ENCODE measurements at regions not wholly inside any gene's neighbourhood (a gene's known extent, or its start where the extent isn't known, plus 50 kb on each side); places are given as distances from the start of the nearest gene placed in this dataset.

GRCh38 chr21:31409831-31410487, 65.9 kb upstream of the TIAM1 start:
- POLR2A ChIA-PET = no interaction called here
- intact Hi-C loops (cut with micrococcal nuclease) (no loop called here), in situ Hi-C loops (cut with MboI) (no loop called here)

DNA sequence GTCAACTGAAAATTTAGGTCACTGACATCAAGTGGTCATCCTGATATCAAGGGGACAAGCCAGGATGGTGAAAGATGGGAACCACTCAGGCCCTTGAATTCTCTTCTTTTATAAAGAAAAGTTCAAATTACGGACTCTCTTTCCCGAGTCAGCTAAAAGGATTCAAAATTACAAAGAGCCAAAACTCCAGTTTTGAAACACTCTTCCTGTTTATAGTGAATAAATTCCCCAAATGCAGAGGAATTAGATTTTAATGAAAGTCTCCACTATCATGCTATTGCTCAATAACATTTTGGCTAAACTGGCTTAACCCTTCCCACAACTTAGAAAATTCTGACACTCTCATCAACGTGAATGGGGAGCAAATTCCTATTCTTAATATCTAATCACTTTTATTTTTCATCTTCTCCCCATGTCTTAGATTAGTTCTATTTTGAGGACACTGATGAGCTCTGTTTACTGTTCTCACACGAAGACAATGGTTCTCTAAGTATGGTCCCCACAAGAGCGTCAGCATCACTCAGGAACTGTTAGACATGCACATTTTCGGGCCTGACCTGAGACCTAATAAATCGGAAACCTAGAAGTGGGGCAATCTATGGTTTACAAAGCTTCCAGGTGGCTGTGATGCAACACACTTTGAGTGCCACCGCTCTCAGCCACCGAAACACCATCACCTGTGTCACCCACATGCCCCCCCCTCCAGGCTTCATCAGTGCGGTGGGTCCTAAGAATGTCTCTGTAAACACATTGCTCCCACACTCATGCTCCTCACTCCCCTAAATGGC, 64.4 kb upstream of the TIAM1 start:
- ChIA-PET POLR2A (no interaction called here), CTCF (ENCODE audit: low intra/inter-chr PET ratio) (no interaction called here)
- intact Hi-C loops (cut with micrococcal nuclease) = no loop called here
- TF ChIP-seq CEBPG (CRISPR knock-in tag; IDR thresholded peaks at IDR 0.05) (no peak), CEBPG (tag; conservative IDR thresholded peaks at IDR 0.05 in 1 of 2, IDR thresholded peaks at IDR 0.05 in 1 of 2) (peak in 1 of 2 experiments; percentile 38; a peak in 1 of 4 replicates), KHSRP (IDR thresholded peaks at IDR 0.05) (no peak)
- Histone ChIP-seq H3K27me3 (ENCODE audit: control insufficient read depth in 2 of 2, insufficient read depth in 2 of 2, low read length in 2 of 2) (peaks cover 7 to 11% of the 10 kb centered on the region in 2 experiments; a peak in 3 of 5 replicates), H3K9me3 (replicated peaks; ENCODE audit: control insufficient read depth, insufficient read depth, low read depth, low read length) (no peaks in the 10 kb centered on the region), H3K4me2 (ENCODE audit: insufficient read depth, low read length) (no peak overlapping the region), H3K79me2 (ENCODE audit: control insufficient read depth, insufficient read depth, low read length) (no peaks in the 10 kb centered on the region), H3K9me1 (ENCODE audit: control insufficient read depth, insufficient read depth, low read length) (no peaks in the 10 kb centered on the region), H3K36me3 (ENCODE audit: control insufficient read depth, insufficient read depth, low read length) (no peaks in the 10 kb centered on the region), H2AFZ (ENCODE audit: low read depth, low read length) (no peak overlapping the region), H4K20me1 (replicated peaks; ENCODE audit: control insufficient read depth, insufficient read depth, low read length) (no peaks in the 10 kb centered on the region), H3K9ac (ENCODE audit: insufficient read depth in 1 of 2, low read depth in 2 of 2, low read length in 2 of 2) (no peak overlapping the region), H3K4me3 (no peak overlapping the region), H3K4me1 (replicated peaks in 1 of 2; ENCODE audit: control insufficient read depth in 2 of 2, insufficient read depth in 2 of 2, low read length in 2 of 2) (no peaks in the 10 kb centered on the region), H3K27ac (ENCODE audit: extremely low read depth, low read depth, low read length) (no peak overlapping the region)
- WGBS (ENCODE audit: insufficient coverage, low coverage, missing lambda C conversion rate) = 0% methylated on average over 10 of the region's 10 CpGs
- DNase-seq (ENCODE audit: extremely low read depth in 1 of 4, low spot score in 3 of 4) (no peak), ATAC-seq (no peak), FAIRE-seq (no peak)
- BruUV-seq (replicated peaks) = no TSS peak
- in situ Hi-C loops (cut with MboI) = no loop called here

More at GRCh38 chr21:31409831-31410487, 65.9 kb upstream of the TIAM1 start:
- H3K27ac ChIP-seq (ENCODE audit: extremely low read depth, low read depth, low read length) = no peak overlapping the region
- H3K9ac ChIP-seq (ENCODE audit: insufficient read depth in 1 of 2, low read depth in 2 of 2, low read length in 2 of 2) = no peak overlapping the region
- no peak overlapping the region for H3K4me3 ChIP-seq
- H3K27me3 ChIP-seq (ENCODE audit: control insufficient read depth in 2 of 2, insufficient read depth in 2 of 2, low read length in 2 of 2) = peaks cover 14% of the 10 kb centered on the region in 2 experiments; a peak in 3 of 5 replicates
- no peaks in the 10 kb centered on the region for H3K9me3 ChIP-seq (replicated peaks; ENCODE audit: control insufficient read depth, insufficient read depth, low read depth, low read length)
- no TSS peak for BruUV-seq (replicated peaks)
- no peaks in the 10 kb centered on the region for H3K79me2 ChIP-seq (ENCODE audit: control insufficient read depth, insufficient read depth, low read length)
- no peak for FAIRE-seq
- H3K4me2 ChIP-seq (ENCODE audit: insufficient read depth, low read length) = no peak overlapping the region
- H3K36me3 ChIP-seq (ENCODE audit: control insufficient read depth, insufficient read depth, low read length) = no peaks in the 10 kb centered on the region
- ATAC-seq = no peak
- no peak overlapping the region for H2AFZ ChIP-seq (ENCODE audit: low read depth, low read length)
- CTCF ChIA-PET (ENCODE audit: low intra/inter-chr PET ratio) = no interaction called here
- TF ChIP-seq TSC22D4 (tag; IDR thresholded peaks at IDR 0.05) (0 out of 2 replicates have a peak, but pooled peaks have one; percentile 9), LCOR (CRISPR knock-in tag; IDR thresholded peaks at IDR 0.05) (no peak)
- H4K20me1 ChIP-seq (replicated peaks; ENCODE audit: control insufficient read depth, insufficient read depth, low read length) = no peaks in the 10 kb centered on the region
- H3K4me1 ChIP-seq (replicated peaks in 1 of 2; ENCODE audit: control insufficient read depth in 2 of 2, insufficient read depth in 2 of 2, low read length in 2 of 2) = no peaks in the 10 kb centered on the region
- under 1% methylated on average over 9 of the region's 9 CpGs for WGBS (ENCODE audit: insufficient coverage, low coverage, missing lambda C conversion rate)
- no peak for DNase-seq (ENCODE audit: extremely low read depth in 1 of 4, low spot score in 3 of 4)
- no peaks in the 10 kb centered on the region for H3K9me1 ChIP-seq (ENCODE audit: control insufficient read depth, insufficient read depth, low read length)
